IMR-90 (cell line): ENCODE measurements at regions not wholly inside any gene's neighbourhood (a gene's known extent, or its start where the extent isn't known, plus 50 kb on each side); places are given as distances from the start of the nearest gene placed in this dataset.

ENCODE experiments used
- CHD1 ChIP-seq: IDR thresholded peaks from 2 replicates; pipeline ENCODE4 v1.6.1; 2012; ENCODE audit warnings: low read depth, low read length, improper control_type of control experiment
- CTCF ChIP-seq: conservative IDR thresholded peaks from 2 replicates; pipeline ENCODE4 v1.5.1; 2012; ENCODE audit warnings: mild to moderate bottlenecking, low read depth, low read length, improper control_type of control experiment
- MXI1 ChIP-seq: IDR thresholded peaks from 2 replicates; pipeline ENCODE4 v1.6.1; 2012; ENCODE audit warnings: low read depth, mild to moderate bottlenecking, low read length, moderate library complexity, borderline replicate concordance
- POLR2A ChIP-seq: IDR thresholded peaks from 2 replicates; pipeline ENCODE4 v1.6.1; 2012; ENCODE audit warnings: mild to moderate bottlenecking, low read depth, low read length

DNA sequence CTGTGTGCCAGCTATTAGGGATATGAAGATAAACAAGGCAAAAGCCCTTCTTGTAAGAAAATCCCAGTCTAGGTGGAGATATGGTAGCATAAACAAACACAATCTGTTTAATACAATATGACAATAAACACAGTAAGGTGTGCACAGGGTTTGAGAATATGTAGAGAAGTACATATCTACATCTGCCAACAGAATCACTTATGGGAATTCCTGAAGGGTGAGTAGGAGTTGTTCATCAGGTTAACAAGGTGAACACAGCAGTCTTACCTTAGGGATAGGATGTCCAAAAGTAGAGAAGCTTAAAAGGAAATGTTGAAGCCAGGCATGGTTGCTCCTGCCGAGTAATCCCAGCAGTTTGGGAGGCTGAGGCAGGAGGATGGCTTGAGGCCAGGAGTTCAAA lies 57.7 kb upstream of the LRRC7 start:
- no peak for TF ChIP-seq CHD1
- TF ChIP-seq CTCF = no peak
- no peak for TF ChIP-seq MXI1
- no peak for TF ChIP-seq POLR2A
